ENCODE measurements at regions not wholly inside any gene's neighbourhood (a gene's known extent, or its start where the extent isn't known, plus 50 kb on each side); places are given as distances from the start of the nearest gene placed in this dataset.
"Not testable (repeated sequence)": the region's sequence is repeated elsewhere in the genome, so short reads cannot be mapped to it uniquely, and the experiment has no call there.

DNA sequence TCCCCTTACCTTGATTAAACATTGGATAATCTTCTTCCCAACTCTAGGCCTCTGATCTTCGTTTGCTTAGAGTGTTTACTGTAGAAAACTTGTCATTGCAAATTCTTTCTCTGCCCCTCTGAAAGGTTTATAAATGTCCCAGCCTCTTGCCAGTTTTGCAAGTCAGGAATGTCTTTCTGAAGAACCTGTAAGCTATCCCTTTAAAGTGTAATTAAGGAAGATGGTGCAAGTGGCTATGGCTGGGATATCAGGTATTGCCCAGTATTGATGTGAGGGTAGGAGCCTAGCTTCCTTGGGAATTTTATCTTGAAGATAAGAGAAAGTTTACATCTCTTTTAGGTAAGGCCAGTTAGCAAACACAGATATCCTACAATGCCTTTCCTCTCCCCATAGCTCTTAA, 211.0 kb upstream of the RIMS1 start:
- no peaks in the 10 kb centered on the region for H3K4me1 ChIP-seq
- intact Hi-C loops (cut with DNase I), result no loop called here

DNA sequence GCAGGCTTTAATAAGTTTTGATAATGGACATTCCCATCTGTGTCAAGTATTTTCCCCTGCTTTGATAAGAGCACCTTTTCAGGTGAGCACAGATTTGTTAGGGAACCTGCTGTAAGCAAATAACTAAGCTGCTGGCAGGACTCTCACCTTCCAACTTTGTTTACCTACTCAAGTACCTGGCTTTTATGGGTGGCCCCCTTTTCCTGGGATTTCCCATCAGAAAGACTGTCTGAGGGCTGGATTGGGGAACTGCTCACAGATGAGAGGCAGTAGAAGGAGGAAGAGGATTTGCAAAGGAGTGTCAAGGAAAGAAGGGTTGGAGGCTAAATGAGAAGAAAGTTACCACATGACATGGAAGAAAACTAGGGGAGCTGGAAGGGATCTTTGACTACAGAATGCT, 210.1 kb upstream of the RIMS1 start:
- H3K36me3 ChIP-seq, result no peaks in the 10 kb centered on the region
- intact Hi-C loops (cut with DNase I), result no loop called here
- TF ChIP-seq, protein P1, sequence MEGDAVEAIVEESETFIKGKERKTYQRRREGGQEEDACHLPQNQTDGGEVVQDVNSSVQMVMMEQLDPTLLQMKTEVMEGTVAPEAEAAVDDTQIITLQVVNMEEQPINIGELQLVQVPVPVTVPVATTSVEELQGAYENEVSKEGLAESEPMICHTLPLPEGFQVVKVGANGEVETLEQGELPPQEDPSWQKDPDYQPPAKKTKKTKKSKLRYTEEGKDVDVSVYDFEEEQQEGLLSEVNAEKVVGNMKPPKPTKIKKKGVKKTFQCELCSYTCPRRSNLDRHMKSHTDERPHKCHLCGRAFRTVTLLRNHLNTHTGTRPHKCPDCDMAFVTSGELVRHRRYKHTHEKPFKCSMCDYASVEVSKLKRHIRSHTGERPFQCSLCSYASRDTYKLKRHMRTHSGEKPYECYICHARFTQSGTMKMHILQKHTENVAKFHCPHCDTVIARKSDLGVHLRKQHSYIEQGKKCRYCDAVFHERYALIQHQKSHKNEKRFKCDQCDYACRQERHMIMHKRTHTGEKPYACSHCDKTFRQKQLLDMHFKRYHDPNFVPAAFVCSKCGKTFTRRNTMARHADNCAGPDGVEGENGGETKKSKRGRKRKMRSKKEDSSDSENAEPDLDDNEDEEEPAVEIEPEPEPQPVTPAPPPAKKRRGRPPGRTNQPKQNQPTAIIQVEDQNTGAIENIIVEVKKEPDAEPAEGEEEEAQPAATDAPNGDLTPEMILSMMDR (IDR thresholded peaks at IDR 0.05), result no peak
- TF ChIP-seq POLR2A (IDR thresholded peaks at IDR 0.05) (no peak), POLR2AphosphoS5 (IDR thresholded peaks at IDR 0.05) (no peak), EP300 (IDR thresholded peaks at IDR 0.05) (no peak)
- no peak for DNase-seq
- H3K4me3 ChIP-seq, result no peak overlapping the region
- H3K27ac ChIP-seq, result no peak overlapping the region
- no peaks in the 10 kb centered on the region for H3K9me3 ChIP-seq
- no peaks in the 10 kb centered on the region for H3K27me3 ChIP-seq
- no peaks in the 10 kb centered on the region for H3K4me1 ChIP-seq

More for the DNA sequence above, 211.0 kb upstream of the RIMS1 start:
- no peak overlapping the region for H3K4me3 ChIP-seq
- no peaks in the 10 kb centered on the region for H3K27me3 ChIP-seq
- TF ChIP-seq, protein P1 (IDR thresholded peaks at IDR 0.05), result no peak
- TF ChIP-seq POLR2AphosphoS5 (IDR thresholded peaks at IDR 0.05) (no peak), EP300 (IDR thresholded peaks at IDR 0.05) (no peak), POLR2A (IDR thresholded peaks at IDR 0.05) (no peak)
- H3K9me3 ChIP-seq, result no peaks in the 10 kb centered on the region
- no peak for DNase-seq
- no peak overlapping the region for H3K27ac ChIP-seq
- WGBS, 2 donors, result 36% methylated on average over 1 of the region's 1 CpG
- no peaks in the 10 kb centered on the region for H3K36me3 ChIP-seq

DNA sequence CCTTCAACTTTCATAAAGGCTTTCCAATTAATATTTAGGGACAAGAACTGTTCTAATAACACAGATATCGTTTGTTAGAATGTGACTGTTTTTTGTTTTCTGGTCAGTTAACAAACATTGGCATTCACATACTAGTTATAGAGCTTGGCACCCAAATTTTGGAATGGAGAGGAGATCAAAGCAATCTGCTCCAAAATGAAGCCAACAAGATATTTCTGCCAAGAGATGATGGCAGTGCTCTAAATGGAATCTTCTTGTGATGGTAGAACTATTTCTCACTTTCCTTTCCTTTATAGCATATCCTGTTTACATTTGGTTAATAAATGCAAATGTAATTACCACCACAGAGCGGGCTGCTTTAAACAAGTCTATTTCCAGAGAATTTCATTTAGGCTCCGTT, 208.3 kb upstream of the RIMS1 start:
- Histone ChIP-seq H3K36me3 (no peaks in the 10 kb centered on the region), H3K4me1 (no peaks in the 10 kb centered on the region), H3K4me3 (no peak overlapping the region), H3K9me3 (no peaks in the 10 kb centered on the region), H3K27ac (no peak overlapping the region), H3K27me3 (no peaks in the 10 kb centered on the region)
- 86 to 91% methylated on average over 3 of the region's 3 CpGs for WGBS, 2 donors
- TF ChIP-seq EP300 (IDR thresholded peaks at IDR 0.05), result no peak
- TF ChIP-seq, protein P1 (IDR thresholded peaks at IDR 0.05), result no peak
- intact Hi-C loops (cut with DNase I), result no loop called here
- no peak for DNase-seq

DNA sequence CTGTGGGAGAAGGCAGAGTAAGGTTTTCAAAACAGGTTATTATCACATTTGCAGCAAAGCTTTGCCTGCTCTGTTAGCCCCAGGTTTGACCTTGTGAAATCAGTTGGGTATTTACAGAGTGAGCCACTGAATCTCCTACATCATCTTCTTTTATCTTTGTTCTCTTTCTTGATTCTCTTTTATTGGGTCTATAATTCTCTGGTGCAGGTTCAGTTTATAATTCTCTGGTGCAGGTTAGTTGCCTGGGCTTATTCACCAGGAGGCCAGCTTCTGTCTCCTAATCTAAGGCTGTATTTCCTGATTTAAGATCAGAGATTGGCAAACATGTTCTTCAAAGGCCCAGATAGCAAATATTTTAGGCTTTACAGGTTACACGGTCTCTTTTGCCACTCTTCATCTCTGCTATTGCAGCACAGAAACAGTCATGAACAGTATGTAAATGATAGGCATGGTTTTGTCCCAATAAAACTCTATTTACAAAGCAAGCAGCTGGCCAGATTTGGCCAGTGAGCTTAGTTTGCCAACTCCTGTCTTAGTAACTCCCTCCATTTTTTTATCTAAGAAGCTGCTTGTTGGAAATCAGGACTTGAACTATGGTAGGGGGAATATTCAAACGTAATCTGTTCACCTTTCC, 205.0 kb upstream of the RIMS1 start:
- no peak for TF ChIP-seq EP300 (IDR thresholded peaks at IDR 0.05)
- TF ChIP-seq, protein P1 (IDR thresholded peaks at IDR 0.05), result no peak
- no peak for TF ChIP-seq POLR2A (IDR thresholded peaks at IDR 0.05)
- TF ChIP-seq POLR2AphosphoS5 (IDR thresholded peaks at IDR 0.05), result no peak
- Histone ChIP-seq H3K36me3 (no peaks in the 10 kb centered on the region), H3K4me3 (no peak overlapping the region), H3K4me1 (no peaks in the 10 kb centered on the region), H3K27ac (no peak overlapping the region), H3K9me3 (no peaks in the 10 kb centered on the region), H3K27me3 (no peaks in the 10 kb centered on the region)
- no peak for DNase-seq
- 20 to 72% methylated on average over 2 of the region's 2 CpGs for WGBS, 2 donors
- intact Hi-C loops (cut with DNase I), result no loop called here

DNA sequence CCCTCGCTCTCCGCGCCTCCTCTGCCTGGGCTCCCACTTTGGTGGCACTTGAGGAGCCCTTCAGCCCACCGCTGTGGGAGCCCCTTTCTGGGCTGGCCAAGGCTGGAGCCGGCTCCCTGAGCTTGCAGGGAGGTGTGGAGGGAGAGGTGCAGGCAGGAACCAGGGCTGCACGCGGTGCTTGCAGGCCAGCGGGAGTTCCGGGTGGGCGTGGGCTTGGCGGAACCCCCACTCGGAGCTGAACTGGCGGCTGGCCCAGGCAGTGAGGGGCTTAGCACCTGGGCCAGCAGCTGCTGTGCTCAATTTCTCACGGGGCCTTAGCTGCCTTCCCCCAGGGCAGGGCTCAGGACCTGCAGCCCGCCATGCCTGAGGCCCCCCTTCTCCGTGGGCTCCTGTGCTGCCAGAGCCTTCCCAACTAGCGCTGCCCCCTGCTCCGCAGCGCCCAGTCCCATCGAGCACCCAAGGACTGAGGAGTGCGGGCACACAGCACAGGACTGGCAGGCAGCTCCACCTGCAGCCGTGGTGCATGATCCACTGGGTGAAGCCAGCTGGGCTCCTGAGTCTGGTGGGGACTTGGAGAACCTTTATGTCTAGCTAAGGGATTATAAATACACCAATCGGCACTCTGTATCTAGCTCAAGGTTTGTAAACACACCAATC, 200.2 kb upstream of the RIMS1 start:
- 94 to 96% methylated on average over 23 of the region's 23 CpGs for WGBS, 2 donors
- H3K36me3 ChIP-seq; DNase-seq; H3K9me3 ChIP-seq; intact Hi-C loops (cut with DNase I); H3K4me3 ChIP-seq; H3K27ac ChIP-seq; H3K4me1 ChIP-seq; H3K27me3 ChIP-seq: not testable (repeated sequence)
